HL-60 (cell line): ENCODE measurements at regions not wholly inside any gene's neighbourhood (a gene's known extent, or its start where the extent isn't known, plus 50 kb on each side); places are given as distances from the start of the nearest gene placed in this dataset.

ENCODE experiments used
- GABPA ChIP-seq: IDR thresholded peaks from 2 replicates; pipeline ENCODE4 v1.6.1; 2012; ENCODE audit warnings: low read depth
- POLR2AphosphoS5 ChIP-seq: IDR thresholded peaks from 2 replicates; pipeline ENCODE4 v1.6.1; 2012; ENCODE audit warnings: low read depth
- TF ChIP-seq, protein P1 (sequence below): IDR thresholded peaks from one replicate; pipeline ENCODE4 v1.5.1; 2011; ENCODE audit warnings: low read length, control low read depth, inconsistent platforms; ENCODE audit not compliant: insufficient read depth
- TF ChIP-seq, protein P2 (sequence below): IDR thresholded peaks from 2 replicates; pipeline ENCODE4 v1.6.1; 2012; ENCODE audit warnings: low read depth; ENCODE audit not compliant: insufficient replicate concordance

- TF ChIP-seq, protein P1, sequence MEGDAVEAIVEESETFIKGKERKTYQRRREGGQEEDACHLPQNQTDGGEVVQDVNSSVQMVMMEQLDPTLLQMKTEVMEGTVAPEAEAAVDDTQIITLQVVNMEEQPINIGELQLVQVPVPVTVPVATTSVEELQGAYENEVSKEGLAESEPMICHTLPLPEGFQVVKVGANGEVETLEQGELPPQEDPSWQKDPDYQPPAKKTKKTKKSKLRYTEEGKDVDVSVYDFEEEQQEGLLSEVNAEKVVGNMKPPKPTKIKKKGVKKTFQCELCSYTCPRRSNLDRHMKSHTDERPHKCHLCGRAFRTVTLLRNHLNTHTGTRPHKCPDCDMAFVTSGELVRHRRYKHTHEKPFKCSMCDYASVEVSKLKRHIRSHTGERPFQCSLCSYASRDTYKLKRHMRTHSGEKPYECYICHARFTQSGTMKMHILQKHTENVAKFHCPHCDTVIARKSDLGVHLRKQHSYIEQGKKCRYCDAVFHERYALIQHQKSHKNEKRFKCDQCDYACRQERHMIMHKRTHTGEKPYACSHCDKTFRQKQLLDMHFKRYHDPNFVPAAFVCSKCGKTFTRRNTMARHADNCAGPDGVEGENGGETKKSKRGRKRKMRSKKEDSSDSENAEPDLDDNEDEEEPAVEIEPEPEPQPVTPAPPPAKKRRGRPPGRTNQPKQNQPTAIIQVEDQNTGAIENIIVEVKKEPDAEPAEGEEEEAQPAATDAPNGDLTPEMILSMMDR, result no peak
- TF ChIP-seq POLR2AphosphoS5 (no peak), GABPA (no peak)
- TF ChIP-seq, protein P2, sequence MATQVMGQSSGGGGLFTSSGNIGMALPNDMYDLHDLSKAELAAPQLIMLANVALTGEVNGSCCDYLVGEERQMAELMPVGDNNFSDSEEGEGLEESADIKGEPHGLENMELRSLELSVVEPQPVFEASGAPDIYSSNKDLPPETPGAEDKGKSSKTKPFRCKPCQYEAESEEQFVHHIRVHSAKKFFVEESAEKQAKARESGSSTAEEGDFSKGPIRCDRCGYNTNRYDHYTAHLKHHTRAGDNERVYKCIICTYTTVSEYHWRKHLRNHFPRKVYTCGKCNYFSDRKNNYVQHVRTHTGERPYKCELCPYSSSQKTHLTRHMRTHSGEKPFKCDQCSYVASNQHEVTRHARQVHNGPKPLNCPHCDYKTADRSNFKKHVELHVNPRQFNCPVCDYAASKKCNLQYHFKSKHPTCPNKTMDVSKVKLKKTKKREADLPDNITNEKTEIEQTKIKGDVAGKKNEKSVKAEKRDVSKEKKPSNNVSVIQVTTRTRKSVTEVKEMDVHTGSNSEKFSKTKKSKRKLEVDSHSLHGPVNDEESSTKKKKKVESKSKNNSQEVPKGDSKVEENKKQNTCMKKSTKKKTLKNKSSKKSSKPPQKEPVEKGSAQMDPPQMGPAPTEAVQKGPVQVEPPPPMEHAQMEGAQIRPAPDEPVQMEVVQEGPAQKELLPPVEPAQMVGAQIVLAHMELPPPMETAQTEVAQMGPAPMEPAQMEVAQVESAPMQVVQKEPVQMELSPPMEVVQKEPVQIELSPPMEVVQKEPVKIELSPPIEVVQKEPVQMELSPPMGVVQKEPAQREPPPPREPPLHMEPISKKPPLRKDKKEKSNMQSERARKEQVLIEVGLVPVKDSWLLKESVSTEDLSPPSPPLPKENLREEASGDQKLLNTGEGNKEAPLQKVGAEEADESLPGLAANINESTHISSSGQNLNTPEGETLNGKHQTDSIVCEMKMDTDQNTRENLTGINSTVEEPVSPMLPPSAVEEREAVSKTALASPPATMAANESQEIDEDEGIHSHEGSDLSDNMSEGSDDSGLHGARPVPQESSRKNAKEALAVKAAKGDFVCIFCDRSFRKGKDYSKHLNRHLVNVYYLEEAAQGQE, result no peak
These were observed 117.6 kb downstream of the LTN1 start for GRCh38 chr21:28875078-28875477.
